ENCODE measurements at regions not wholly inside any gene's neighbourhood (a gene's known extent, or its start where the extent isn't known, plus 50 kb on each side); places are given as distances from the start of the nearest gene placed in this dataset.

- TF ChIP-seq, protein P1, sequence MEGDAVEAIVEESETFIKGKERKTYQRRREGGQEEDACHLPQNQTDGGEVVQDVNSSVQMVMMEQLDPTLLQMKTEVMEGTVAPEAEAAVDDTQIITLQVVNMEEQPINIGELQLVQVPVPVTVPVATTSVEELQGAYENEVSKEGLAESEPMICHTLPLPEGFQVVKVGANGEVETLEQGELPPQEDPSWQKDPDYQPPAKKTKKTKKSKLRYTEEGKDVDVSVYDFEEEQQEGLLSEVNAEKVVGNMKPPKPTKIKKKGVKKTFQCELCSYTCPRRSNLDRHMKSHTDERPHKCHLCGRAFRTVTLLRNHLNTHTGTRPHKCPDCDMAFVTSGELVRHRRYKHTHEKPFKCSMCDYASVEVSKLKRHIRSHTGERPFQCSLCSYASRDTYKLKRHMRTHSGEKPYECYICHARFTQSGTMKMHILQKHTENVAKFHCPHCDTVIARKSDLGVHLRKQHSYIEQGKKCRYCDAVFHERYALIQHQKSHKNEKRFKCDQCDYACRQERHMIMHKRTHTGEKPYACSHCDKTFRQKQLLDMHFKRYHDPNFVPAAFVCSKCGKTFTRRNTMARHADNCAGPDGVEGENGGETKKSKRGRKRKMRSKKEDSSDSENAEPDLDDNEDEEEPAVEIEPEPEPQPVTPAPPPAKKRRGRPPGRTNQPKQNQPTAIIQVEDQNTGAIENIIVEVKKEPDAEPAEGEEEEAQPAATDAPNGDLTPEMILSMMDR (conservative IDR thresholded peaks at IDR 0.05) = no peak
Observed at GRCh38 chr1:199223936-199224335, 585.1 kb downstream of the PTPRC start.

DNA sequence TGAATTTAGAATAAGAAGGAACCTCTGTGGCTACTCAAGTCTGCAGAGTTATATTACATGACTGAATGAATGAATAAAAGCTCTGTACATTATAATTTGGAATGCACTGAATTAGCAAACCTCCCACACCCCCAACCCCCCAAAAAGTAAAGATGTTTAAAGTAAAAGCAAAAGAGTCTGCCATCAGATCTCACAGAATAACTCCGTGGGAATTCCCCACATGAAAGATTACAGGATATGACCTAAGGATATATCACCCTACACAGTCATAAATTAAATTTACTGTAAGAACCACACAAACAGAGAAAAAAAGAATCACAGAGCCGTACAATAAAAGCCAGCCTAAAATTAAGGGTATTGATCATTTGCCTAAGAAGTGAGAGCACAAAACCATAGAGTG lies 587.3 kb downstream of the PTPRC start:
- H3K27ac ChIP-seq = no peak overlapping the region
- TF ChIP-seq, protein P1 (conservative IDR thresholded peaks at IDR 0.05) = no peak

More at GRCh38 chr1:199223936-199224335, 585.1 kb downstream of the PTPRC start:
- H3K27ac ChIP-seq = no peak overlapping the region

- no peak overlapping the region for H3K27ac ChIP-seq
- TF ChIP-seq, protein P1 (conservative IDR thresholded peaks at IDR 0.05) = no peak
Observed at GRCh38 chr1:199242147-199242546, 603.3 kb downstream of the PTPRC start.

DNA sequence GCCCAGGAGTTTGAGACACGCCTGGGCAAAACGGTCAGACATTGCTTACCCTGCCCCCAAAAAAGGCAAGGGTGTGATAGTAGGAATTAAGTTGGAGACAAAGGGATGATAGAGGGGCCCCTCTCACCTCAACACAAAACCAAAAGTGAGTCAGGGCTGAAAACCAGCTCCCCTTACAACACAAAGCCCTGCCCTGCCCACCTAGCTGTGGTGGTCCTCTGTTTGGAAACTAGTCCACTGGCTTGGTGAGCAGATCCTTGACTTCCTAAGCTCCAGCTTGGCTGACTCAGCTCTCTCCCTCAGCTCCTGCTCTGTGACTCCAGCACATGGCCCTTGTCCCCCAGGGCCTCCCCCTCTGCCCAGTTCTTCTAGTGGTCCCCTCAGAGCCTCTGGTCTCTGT lies 603.8 kb downstream of the PTPRC start:
- no peak overlapping the region for H3K27ac ChIP-seq
- TF ChIP-seq, protein P1 (conservative IDR thresholded peaks at IDR 0.05) = no peak

- no peak overlapping the region for H3K27ac ChIP-seq
- TF ChIP-seq, protein P1 (conservative IDR thresholded peaks at IDR 0.05) = peak; percentile 59
Observed at GRCh38 chr1:199243423-199244061, 604.7 kb downstream of the PTPRC start.

GRCh38 chr1:199245946-199246345 lies 607.1 kb downstream of the PTPRC start:
- TF ChIP-seq, protein P1 (conservative IDR thresholded peaks at IDR 0.05) = no peak
- no peak overlapping the region for H3K27ac ChIP-seq

DNA sequence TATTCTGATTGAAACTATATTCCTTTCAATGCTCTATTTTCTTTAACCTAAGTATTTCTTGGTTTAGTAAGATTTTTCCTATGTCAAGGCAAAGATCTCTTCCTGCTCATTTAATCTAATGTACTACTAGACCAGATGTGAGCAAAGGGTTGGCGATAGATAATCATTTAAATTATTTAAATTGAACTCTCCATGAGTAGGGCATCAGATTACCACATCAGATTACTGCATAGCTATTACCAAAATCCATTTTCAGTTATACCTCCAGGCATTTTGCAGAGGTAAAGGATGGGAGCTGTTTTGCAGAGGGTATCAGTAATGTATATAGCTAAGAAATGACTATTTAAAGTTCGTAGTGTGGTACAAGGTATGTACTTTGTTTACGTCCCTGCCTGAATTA lies 607.9 kb downstream of the PTPRC start:
- no peak overlapping the region for H3K27ac ChIP-seq
- TF ChIP-seq, protein P1 (conservative IDR thresholded peaks at IDR 0.05) = no peak

Measured in VCaP (cell line).